ENCODE measurements at regions not wholly inside any gene's neighbourhood (a gene's known extent, or its start where the extent isn't known, plus 50 kb on each side); places are given as distances from the start of the nearest gene placed in this dataset.

- DNase-seq (ENCODE audit: low spot score): no peak
These were observed 432.6 kb downstream of the SATB2 start for GRCh38 chr2:199025146-199025545.

- DNase-seq (ENCODE audit: low spot score): no peak
These were observed 433.5 kb downstream of the SATB2 start for GRCh38 chr2:199024224-199024623.

- DNase-seq (ENCODE audit: low spot score): peak; percentile 2
These were observed 437.7 kb downstream of the SATB2 start for GRCh38 chr2:199019898-199020507.

- DNase-seq (ENCODE audit: low spot score): no peak
These were observed 438.9 kb downstream of the SATB2 start for GRCh38 chr2:199018826-199019225.

DNA sequence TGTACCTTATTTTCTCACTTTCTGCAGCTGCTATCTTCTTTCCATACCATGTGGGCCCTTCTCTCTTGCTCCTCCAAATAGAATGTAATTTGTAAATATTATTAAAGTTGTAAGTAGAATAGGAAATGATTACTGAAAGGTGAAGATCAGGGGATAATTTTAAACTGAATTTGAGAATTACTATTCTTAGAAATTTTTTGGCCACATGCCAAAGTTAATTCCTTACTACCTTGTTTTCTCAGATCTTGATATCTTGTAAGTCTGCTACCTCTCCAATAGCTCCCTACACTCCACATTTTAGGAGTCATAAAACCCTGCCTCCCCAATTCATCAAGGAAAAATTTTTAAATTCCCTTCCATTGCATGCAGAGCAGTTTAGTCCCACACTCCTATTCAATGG is 442.7 kb downstream of the SATB2 start:
- DNase-seq (ENCODE audit: low spot score): no peak

DNA sequence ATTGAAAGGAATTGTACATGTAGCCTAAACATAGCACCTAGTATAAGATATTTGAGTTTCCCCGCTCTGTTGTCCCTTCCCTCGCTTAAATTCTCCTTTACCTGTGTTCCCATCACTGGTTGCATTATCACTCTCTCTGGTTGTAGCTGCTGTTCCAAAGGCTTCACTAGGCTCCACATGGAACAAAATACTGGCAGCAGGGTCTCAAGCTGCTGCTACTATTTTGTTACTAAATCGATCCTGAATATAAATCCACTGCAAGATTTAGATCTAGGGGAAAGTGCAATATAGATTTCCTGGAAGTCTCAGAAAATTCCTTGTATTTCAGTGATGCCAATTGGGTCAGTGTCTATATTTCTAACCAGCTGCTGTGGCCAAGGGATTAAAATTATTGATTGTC is 443.5 kb downstream of the SATB2 start:
- no peak for DNase-seq (ENCODE audit: low spot score)

DNA sequence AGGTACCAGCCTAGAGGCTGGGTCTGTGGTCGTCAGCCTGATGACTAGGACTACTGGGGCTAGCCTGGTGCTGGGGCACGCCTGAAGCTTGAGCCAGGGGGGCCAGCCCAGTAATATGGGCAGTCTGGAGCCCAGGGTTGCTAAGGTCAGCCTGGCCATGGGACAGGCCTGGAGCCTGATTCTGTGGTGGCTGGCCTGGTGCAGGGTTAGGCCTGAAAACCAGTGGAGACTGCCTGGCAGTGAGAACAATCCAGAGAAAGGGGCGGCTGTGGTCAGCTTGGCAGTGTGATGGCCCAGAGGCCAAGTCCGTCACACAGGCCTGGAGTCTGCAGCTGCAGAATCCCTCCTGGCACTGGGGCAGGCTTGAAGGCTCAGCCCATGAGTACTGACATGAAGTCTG is 445.8 kb downstream of the SATB2 start:
- no peak for DNase-seq (ENCODE audit: low spot score)

GRCh38 chr2:198994678-198995077 is 463.1 kb downstream of the SATB2 start:
- no peak for DNase-seq (ENCODE audit: low spot score)

GRCh38 chr2:198991431-198991830 is 466.3 kb downstream of the SATB2 start:
- DNase-seq (ENCODE audit: low spot score): no peak

GRCh38 chr2:198975779-198976178 is 482.0 kb downstream of the SATB2 start:
- DNase-seq (ENCODE audit: low spot score): no peak

DNA sequence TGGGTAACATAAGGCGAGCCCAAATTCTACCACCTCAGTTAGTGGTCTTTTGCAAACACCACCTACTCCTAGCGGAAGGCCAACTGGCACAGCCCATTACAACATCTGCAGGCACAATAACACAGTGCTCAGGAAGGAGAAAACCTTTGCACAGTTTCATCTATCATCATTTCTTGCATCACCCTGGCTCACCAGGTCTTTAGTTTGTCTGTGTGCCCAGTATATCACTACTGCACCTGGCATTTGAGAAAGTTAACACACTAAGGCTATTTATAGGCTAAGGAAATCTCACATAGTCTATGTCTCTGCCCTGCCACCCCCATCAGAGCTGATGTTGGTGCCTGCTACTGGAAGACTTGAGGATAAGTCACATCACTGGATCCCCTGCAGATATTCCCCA is 484.0 kb downstream of the SATB2 start:
- DNase-seq (ENCODE audit: low spot score): no peak

DNA sequence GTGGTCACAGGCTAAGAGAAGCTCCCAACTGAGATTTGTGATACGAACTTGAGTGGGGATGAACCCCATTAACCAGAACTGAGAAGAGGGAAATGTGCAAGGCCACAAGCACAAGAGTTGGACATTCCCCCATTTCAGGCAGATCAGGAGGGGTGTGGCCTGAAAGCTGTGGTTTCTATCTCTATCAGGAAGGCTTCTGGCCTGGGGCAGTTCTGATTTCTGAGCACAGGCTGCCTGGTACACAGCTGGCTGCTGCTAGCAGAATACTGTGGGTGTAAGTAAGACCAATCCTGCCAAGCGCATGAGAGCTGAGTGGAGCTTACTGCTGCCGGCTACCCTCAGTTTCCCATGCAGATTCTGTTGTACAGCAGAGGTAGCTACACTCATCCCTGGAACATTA is 484.6 kb downstream of the SATB2 start:
- no peak for DNase-seq (ENCODE audit: low spot score)

- no peak for DNase-seq (ENCODE audit: low spot score)
These were observed 489.2 kb downstream of the SATB2 start for GRCh38 chr2:198968545-198968944.

GRCh38 chr2:198966269-198966668 is 491.5 kb downstream of the SATB2 start:
- DNase-seq (ENCODE audit: low spot score): no peak

DNA sequence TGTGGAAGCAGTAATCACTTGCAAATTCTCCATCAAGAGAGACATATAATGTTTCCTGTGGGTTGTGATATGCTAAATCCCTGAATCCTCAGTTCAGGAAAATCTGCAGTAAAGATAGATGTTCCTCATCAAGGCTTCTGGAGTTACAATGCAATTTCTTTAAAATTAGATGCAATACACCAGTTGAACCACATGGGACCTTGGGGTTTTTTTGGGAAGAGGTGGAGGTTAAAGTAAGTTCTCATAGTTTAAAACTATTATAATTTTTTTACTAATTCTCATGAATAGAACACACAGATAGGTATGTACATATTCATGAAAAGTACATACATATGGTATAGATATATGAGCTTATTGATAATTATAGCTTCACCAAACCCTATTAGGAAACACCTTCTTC is 496.2 kb downstream of the SATB2 start:
- no peak for DNase-seq (ENCODE audit: low spot score)

DNA sequence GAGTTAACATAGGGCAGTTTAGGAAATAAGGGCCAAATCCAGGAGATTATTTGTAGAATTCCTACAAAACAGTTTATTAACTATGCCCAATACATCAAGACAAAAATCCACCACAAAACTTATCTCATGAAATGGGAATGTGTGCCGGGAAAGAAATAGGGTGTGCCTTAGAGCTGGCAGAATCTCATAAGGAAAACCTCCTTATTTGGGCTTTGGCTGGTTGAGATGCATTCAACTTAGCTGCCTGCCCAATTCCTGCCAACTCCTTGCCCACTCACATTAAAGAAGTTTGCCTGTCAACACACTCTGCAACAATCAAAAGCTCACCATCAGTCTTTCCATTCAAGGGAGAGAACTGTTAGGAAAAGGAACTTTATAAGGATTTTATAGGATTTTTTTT is 500.6 kb downstream of the SATB2 start:
- DNase-seq (ENCODE audit: low spot score): no peak

GRCh38 chr2:198953328-198953727 is 504.4 kb downstream of the SATB2 start:
- DNase-seq (ENCODE audit: low spot score): no peak

DNA sequence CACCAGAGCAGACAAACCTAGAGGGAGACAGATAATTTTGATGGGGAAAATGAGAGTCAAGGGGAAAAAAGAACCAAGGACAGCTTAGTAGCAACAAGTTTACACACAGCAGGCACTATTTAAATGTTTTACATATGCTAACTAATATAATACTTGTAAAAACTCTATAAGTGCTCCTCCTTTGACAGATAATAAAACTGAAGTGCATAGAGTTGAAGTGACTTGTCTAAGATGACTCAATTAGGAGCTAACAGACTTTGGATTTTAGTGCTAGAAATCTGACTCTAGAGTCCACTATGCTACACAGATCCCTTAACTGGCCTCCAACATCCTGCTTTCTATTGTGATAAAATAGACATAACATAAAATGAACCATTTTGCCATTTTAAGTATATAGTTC is 506.9 kb downstream of the SATB2 start:
- DNase-seq (ENCODE audit: low spot score): no peak

- no peak for DNase-seq (ENCODE audit: low spot score)
These were observed 512.2 kb downstream of the SATB2 start for GRCh38 chr2:198945496-198945895.

DNA sequence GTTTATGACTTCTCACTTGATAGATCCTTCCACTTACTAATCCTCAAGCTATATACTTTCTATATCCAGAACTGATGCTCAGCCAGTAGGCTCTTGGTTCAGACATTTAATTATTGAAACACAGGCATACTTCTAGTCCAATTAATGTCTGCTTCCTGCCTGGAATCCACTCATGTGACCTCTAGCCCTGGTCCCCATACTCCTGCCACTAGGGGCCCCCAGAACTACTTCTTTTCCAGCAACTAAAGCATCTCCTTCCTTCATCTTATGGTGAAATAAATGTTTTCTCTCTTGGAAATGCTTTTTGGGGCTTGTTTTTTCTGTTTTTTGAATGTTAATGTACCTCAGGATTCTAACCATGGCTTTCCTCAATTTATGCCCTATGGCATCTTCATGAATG is 527.6 kb downstream of the SATB2 start:
- DNase-seq (ENCODE audit: low spot score): no peak

- no peak for DNase-seq (ENCODE audit: low spot score)
These were observed 529.7 kb downstream of the SATB2 start for GRCh38 chr2:198928026-198928425.

GRCh38 chr2:198917926-198918720 is 539.6 kb downstream of the SATB2 start:
- DNase-seq (ENCODE audit: low spot score): no peak

GRCh38 chr2:198917275-198917674 is 540.5 kb downstream of the SATB2 start:
- DNase-seq (ENCODE audit: low spot score): no peak

DNA sequence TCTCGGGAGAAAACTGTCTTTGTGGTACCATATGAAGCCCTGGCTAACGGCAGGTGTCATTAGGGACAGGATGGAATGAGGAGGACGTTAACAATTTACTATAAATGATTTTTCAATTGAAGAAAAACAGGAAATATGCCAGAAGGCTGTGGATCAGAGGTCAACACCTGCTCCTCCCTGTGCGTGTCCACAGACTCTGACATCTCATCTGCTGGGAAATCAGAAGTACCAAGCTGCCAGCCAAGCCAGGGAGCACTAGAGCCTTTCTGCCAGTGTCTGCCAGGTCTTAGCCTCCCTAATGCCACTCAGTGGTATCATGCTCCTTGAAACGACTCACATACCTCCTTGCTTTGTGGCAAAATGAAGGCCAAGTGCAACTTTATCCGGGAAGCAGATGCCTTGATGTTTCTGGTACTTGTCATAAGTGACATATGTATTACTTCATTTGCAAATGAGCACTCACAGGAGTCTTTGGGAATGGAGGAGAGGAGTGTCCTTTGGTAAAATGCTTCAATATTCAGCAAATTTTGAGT is 541.1 kb downstream of the SATB2 start:
- DNase-seq (ENCODE audit: low spot score): no peak

All from kidney capillary endothelial cell (primary cell).